Left lung (tissue), 4 donors: ENCODE measurements at regions not wholly inside any gene's neighbourhood (a gene's known extent, or its start where the extent isn't known, plus 50 kb on each side); places are given as distances from the start of the nearest gene placed in this dataset.
A peak's percentile ranks its signal among the peaks of the same experiment; 100 is the strongest.

ENCODE experiments used
- ATAC-seq: fragments of 200-7000 bp; cut with Tn5 transposase; one replicate; pipeline ENCODE4 v1.9.1; 2020; ENCODE audit warnings: moderate library complexity
- DNase-seq, 4 donors: peaks; one replicate each; pipeline ENCODE4 v3.0.0-alpha.2; 2013 to 2020
- H3K27ac ChIP-seq, 2 donors: fragments of 200-600 bp; sonication (generic) in 1 of 2; one replicate each; pipeline versions ENCODE4 v1.5.0 to v1.8.0; 2020 to 2021
- H3K27me3 ChIP-seq, 2 donors: fragments of 200-600 bp; sonication (generic) in 1 of 2; one replicate each; pipeline versions ENCODE4 v1.5.0 to v1.8.0; 2020 to 2021
- H3K36me3 ChIP-seq, 2 donors: fragments of 200-600 bp; sonication (generic) in 1 of 2; one replicate each; pipeline versions ENCODE4 v1.5.0 to v1.8.0; 2020 to 2021
- H3K4me1 ChIP-seq, 2 donors: fragments of 200-600 bp; one replicate each; pipeline ENCODE4 v1.8.0; 2021
- H3K4me3 ChIP-seq, 2 donors: fragments of 200-600 bp; sonication (generic) in 1 of 2; one replicate each; pipeline versions ENCODE4 v1.5.0 to v1.8.0; 2020 to 2021; ENCODE audit warnings: mild to moderate bottlenecking in 1 of 2
- H3K9me3 ChIP-seq, 2 donors: fragments of 200-600 bp; sonication (generic) in 1 of 2; one replicate each; pipeline versions ENCODE4 v1.5.0 to v1.8.0; 2020 to 2021
- intact Hi-C, 2 donors: fragments of 100-400 bp; cut with DNase I; formaldehyde crosslinking; loops; one replicate each; pipeline versions ENCODE4 v1.11.2 to v1.14.2; 2022
- TF ChIP-seq, protein P1 (sequence below), 2 donors: fragments of 200-600 bp; sonication (generic) in 1 of 2; IDR thresholded peaks; one replicate each; pipeline versions ENCODE4 v1.5.0 to v1.8.0; 2021; ENCODE audit warnings: antibody characterized with exemption in 2 of 2
- donor health status: DM: no; HTN: yes; CAD: no.
- donor health status: DM: no; HTN: no; CAD: no.

DNA sequence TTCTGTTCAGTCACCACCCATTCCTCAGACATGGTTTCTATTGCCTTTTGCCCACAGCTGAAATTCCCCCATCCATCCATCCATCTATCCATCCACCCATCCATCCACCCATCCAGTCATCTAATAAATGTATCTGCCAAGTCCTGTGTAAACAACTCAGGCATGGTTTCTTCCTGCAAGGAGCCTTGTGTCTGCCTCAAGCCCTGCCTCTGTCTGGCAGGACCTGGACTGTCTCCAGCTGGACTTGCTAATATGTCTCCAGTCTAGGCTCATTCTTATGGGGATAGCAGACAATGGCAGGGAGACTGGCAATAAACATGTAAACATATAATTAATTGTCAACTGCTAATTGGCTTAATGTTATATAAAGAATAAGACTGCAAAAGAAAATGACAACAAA is 64.7 kb upstream of the AMPD3 start:
- Histone ChIP-seq H3K4me3 (no peak overlapping the region), H3K4me1 (peaks cover 6 to 12% of the 10 kb centered on the region in 2 donors), H3K27me3 (no peaks in the 10 kb centered on the region), H3K27ac (no peak overlapping the region), H3K36me3 (no peaks in the 10 kb centered on the region), H3K9me3 (no peaks in the 10 kb centered on the region)
- intact Hi-C loops = no loop called here
- DNase-seq = no peak
- TF ChIP-seq, protein P1, sequence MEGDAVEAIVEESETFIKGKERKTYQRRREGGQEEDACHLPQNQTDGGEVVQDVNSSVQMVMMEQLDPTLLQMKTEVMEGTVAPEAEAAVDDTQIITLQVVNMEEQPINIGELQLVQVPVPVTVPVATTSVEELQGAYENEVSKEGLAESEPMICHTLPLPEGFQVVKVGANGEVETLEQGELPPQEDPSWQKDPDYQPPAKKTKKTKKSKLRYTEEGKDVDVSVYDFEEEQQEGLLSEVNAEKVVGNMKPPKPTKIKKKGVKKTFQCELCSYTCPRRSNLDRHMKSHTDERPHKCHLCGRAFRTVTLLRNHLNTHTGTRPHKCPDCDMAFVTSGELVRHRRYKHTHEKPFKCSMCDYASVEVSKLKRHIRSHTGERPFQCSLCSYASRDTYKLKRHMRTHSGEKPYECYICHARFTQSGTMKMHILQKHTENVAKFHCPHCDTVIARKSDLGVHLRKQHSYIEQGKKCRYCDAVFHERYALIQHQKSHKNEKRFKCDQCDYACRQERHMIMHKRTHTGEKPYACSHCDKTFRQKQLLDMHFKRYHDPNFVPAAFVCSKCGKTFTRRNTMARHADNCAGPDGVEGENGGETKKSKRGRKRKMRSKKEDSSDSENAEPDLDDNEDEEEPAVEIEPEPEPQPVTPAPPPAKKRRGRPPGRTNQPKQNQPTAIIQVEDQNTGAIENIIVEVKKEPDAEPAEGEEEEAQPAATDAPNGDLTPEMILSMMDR (IDR thresholded peaks at IDR 0.05) = no peak
- no peak for ATAC-seq

DNA sequence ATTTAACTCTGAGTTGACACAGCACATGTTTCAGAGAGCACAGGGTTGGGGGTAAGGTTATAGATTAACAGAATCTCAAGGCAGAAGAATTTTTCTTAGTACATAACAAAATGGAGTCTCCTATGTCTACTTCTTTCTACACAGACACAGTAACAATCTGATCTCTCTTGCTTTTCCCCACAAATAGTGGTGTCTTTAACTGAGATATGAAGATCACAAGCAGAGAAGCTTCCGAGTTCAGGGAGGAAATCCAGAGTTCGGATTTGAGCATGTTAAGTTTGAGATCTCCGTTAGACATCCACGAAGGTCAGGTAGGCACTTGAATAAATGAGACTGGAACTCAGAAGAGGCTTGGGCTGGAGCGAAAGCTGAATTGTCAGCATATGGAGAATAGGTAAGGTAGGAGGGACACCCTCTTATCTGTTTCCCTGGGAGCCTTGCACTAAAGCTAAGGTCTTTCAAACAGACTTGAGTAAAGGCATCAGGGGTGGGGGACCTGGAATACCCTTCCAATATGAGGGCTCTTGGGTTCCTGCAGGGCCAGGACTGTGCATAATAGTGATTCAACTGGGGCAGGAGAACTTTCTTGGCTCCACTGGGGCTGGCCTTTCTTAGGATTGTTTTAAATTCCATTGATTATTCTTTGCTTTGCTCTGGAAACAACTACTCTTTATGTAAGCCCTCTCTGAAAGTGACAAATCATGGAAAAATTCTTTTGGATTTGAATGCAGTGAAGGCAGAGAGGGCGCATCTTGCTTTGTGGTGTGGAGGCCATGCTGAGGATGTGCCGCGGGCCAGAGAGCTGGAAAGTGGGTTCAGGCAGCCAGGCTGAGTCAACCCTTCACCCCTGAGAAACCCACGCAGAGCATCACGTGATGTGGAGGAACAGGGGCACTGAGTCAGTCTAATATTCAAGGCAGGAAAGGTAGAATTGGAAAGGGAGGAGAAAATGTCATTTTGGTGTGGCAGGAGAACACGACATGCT is 62.7 kb upstream of the AMPD3 start:
- intact Hi-C loops = no loop called here
- Histone ChIP-seq H3K27ac (no peak overlapping the region), H3K9me3 (no peaks in the 10 kb centered on the region), H3K27me3 (no peaks in the 10 kb centered on the region), H3K4me1 (peaks cover 6 to 12% of the 10 kb centered on the region in 2 donors), H3K36me3 (no peaks in the 10 kb centered on the region), H3K4me3 (no peak overlapping the region)
- DNase-seq (no peak), ATAC-seq (no peak)
- TF ChIP-seq, protein P1 (IDR thresholded peaks at IDR 0.05) = no peak

DNA sequence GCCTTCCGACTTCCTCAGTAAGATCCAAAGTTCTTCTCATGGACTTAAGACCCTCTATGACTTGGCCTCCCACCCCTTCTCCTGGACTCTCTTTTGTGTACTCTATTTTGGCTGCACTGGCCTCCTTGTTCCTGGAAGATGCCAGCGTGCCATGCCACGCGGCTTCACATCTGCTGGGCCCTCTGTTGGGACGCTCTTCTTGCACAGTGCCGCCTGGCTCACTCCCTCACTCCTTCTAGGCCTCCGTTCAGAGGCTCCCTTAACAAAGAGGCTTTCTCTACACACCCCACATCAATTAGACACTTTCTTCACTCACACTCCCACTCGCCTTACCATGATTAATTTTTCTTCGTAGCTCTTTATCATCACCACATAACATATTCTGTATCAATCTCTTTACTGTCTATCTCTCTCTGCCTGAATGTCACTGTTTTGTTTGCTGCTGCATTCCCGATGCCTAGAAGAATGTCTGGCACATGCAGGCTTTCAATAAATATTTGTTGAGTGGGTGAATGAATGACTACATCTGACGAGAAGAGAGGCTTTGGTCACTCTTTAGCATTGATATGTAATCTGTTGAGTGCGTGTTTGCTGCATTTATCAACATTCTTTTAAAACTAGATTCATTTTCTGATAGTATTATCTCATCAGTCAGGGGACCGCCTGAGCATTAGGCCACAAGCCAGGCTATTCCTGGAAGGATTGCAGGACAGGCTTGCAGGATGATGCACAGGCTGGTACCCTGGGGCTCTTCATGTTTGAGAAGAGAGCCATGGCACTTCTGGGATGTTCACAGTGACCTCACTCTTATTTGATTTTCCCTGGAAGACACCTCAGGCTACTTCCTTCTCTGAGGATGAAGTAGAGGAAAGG is 60.6 kb upstream of the AMPD3 start:
- Histone ChIP-seq H3K4me1 (peaks cover 6 to 26% of the 10 kb centered on the region in 2 donors), H3K27ac (no peak overlapping the region), H3K27me3 (no peaks in the 10 kb centered on the region), H3K4me3 (no peak overlapping the region), H3K9me3 (no peaks in the 10 kb centered on the region), H3K36me3 (no peaks in the 10 kb centered on the region)
- no peak for ATAC-seq
- TF ChIP-seq, protein P1 (IDR thresholded peaks at IDR 0.05) = no peak
- DNase-seq = no peak
- intact Hi-C loops = loop anchor here in 1 of 2 donors (5.0 kb wide), 1 partner anchor 338 kb away; no protein-coding TSS in a partner anchor

DNA sequence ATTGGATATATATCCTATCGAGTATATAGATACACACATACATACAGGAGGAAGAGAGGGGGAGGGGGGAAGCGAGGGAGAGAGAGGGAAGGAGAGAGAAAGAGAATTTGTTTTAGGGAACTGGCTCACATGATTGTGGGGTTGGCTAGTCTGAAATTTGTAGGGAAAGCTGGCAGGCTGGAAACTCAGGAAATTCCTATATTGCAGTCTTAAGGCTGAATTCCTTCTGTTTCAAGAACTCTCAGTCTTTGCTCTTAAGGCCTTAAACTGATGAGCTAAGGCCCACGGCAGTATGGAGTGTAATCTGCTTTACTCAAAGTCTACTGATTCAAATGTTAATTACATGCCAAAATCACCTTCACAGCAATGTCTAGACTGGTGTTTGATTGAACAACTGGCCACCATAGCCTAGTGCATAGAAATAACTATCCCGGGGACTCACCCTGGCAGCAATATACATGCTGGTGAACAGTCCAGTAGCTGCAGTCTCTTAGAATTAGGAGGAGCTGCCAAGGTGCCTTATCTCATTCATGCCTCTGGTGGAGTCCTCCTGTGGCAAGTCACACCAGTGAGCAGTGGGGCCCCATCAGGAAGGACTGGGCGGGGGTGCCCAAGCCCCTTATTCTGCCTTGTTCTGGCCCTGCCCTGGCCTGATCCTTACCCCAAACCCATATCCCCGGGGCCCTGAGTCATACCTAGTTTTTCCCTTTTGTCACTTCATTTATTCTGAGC is 59.7 kb upstream of the AMPD3 start:
- Histone ChIP-seq H3K4me1 (peaks cover 6 to 28% of the 10 kb centered on the region in 2 donors), H3K36me3 (no peaks in the 10 kb centered on the region), H3K4me3 (no peak overlapping the region), H3K9me3 (no peaks in the 10 kb centered on the region), H3K27me3 (no peaks in the 10 kb centered on the region), H3K27ac (peak overlapping the region in 1 of 2 donors; percentile 23)
- DNase-seq = no peak
- intact Hi-C loops = loop anchor here in 1 of 2 donors (5.0 kb wide), 1 partner anchor 337 kb away; no protein-coding TSS in a partner anchor
- no peak for ATAC-seq
- TF ChIP-seq, protein P1 (IDR thresholded peaks at IDR 0.05) = no peak
